GM10248 (cell line): ENCODE measurements at regions not wholly inside any gene's neighbourhood (a gene's known extent, or its start where the extent isn't known, plus 50 kb on each side); places are given as distances from the start of the nearest gene placed in this dataset.

Experiments
- CTCF ChIA-PET: fragments of 300-600 bp; sonication (Branson Sonifier 250); formaldehyde crosslinking; extraction: SDS; loops from one replicate; lab custom pipeline; 2021; ENCODE audit warnings: antibody characterized with exemption; lab: Yijun Ruan, JAX
- POLR2A ChIA-PET: fragments of 350-650 bp; sonication (Branson Sonifier 250); formaldehyde crosslinking; extraction: SDS; loops from one replicate; lab custom pipeline; 2020; ENCODE audit warnings: antibody characterized with exemption; lab: Yijun Ruan, JAX
- DNase-seq: peaks from one replicate; pipeline ENCODE4 v3.0.0; 2012; ENCODE audit errors: extremely low spot score
- CTCF ChIP-seq: IDR thresholded peaks from 2 replicates; pipeline ENCODE4 v1.5.1; 2012; ENCODE audit warnings: mild to moderate bottlenecking, low read depth; ENCODE audit errors: extremely low read depth, missing control alignments, control extremely low read depth

- no peak for DNase-seq
- CTCF ChIA-PET = interaction anchor here (1.0 kb wide), 1 partner anchor 9 kb away, joined by 3 read pairs; no protein-coding TSS in a partner anchor
- POLR2A ChIA-PET = no interaction called here
- TF ChIP-seq CTCF = no peak
These were observed 293.2 kb upstream of the MON1B start for GRCh38 chr16:76897816-76898215.

- no peak for DNase-seq
- TF ChIP-seq CTCF = no peak
- POLR2A ChIA-PET = no interaction called here
- CTCF ChIA-PET = interaction anchor here (0.9 kb wide), 1 partner anchor 8 kb away, joined by 3 read pairs; no protein-coding TSS in a partner anchor
These were observed 291.2 kb upstream of the MON1B start for GRCh38 chr16:76899767-76900166.

GRCh38 chr16:76900285-76901263, 290.4 kb upstream of the MON1B start:
- TF ChIP-seq CTCF = no peak
- POLR2A ChIA-PET = no interaction called here
- DNase-seq = no peak
- CTCF ChIA-PET = interaction anchor here (0.9 kb wide), 1 partner anchor 9 kb away, joined by 3 read pairs; no protein-coding TSS in a partner anchor

GRCh38 chr16:76906552-76906951, 284.4 kb upstream of the MON1B start:
- no peak for DNase-seq
- CTCF ChIA-PET = interaction anchor here (1.2 kb wide), 2 partner anchors 8 to 13 kb away, joined by 3 to 4 read pairs; no protein-coding TSS in a partner anchor
- POLR2A ChIA-PET = no interaction called here
- TF ChIP-seq CTCF = no peak

GRCh38 chr16:76910931-76911330, 280.1 kb upstream of the MON1B start:
- CTCF ChIA-PET = no interaction called here
- no peak for DNase-seq
- POLR2A ChIA-PET = no interaction called here
- TF ChIP-seq CTCF = no peak

GRCh38 chr16:76913046-76913445, 277.9 kb upstream of the MON1B start:
- TF ChIP-seq CTCF = no peak
- ChIA-PET POLR2A (no interaction called here), CTCF (no interaction called here)
- DNase-seq = no peak
